ENCODE measurements at regions not wholly inside any gene's neighbourhood (a gene's known extent, or its start where the extent isn't known, plus 50 kb on each side); places are given as distances from the start of the nearest gene placed in this dataset.

DNA sequence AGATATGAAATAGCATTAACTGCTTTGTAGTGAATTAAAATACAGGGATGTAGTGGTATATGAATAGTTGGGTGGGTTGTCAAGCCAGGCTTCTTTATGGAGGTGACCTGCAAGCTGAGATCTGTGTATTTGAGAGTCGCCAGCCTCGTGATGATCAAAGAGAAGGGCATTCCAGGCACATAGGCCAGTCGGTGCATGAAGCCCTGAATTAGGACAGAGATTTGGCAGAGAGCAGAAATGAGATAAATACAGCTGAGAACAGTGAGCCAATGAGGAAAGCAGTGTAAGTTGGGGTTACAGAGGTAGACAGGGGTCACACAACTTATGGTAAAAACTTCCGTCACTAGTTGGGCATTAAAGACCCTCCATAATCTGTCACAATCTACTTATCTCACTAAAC lies 641.9 kb downstream of the OTOL1 start:
- DNase-seq (no peak), ATAC-seq (no peak)
- Histone ChIP-seq H3K9me2 (replicated peaks; ENCODE audit: low read length) (no peaks in the 10 kb centered on the region), H3K79me2 (ENCODE audit: low read length) (no peaks in the 10 kb centered on the region), H3K9me3 (ENCODE audit: low read length) (no peaks in the 10 kb centered on the region), H3K27me3 (ENCODE audit: low read length) (no peaks in the 10 kb centered on the region), H3F3A (ENCODE audit: low read length, unreplicated experiment) (no peaks in the 10 kb centered on the region), H2AFZ (ENCODE audit: low read length) (no peak overlapping the region), H3K4me1 (ENCODE audit: insufficient read depth, low read length) (peaks cover 28% of the 10 kb centered on the region), H3K4me3 (ENCODE audit: low read length) (no peak overlapping the region), H3K9ac (ENCODE audit: low read length) (no peak overlapping the region), H3K4me2 (ENCODE audit: low read length) (no peak overlapping the region), H4K20me1 (ENCODE audit: low read length) (no peaks in the 10 kb centered on the region), H3K27ac (ENCODE audit: low read length) (no peak overlapping the region), H3K36me3 (ENCODE audit: low read depth, low read length) (no peaks in the 10 kb centered on the region)
- intact Hi-C loops (cut with micrococcal nuclease), result no loop called here
- TF ChIP-seq, protein P1, sequence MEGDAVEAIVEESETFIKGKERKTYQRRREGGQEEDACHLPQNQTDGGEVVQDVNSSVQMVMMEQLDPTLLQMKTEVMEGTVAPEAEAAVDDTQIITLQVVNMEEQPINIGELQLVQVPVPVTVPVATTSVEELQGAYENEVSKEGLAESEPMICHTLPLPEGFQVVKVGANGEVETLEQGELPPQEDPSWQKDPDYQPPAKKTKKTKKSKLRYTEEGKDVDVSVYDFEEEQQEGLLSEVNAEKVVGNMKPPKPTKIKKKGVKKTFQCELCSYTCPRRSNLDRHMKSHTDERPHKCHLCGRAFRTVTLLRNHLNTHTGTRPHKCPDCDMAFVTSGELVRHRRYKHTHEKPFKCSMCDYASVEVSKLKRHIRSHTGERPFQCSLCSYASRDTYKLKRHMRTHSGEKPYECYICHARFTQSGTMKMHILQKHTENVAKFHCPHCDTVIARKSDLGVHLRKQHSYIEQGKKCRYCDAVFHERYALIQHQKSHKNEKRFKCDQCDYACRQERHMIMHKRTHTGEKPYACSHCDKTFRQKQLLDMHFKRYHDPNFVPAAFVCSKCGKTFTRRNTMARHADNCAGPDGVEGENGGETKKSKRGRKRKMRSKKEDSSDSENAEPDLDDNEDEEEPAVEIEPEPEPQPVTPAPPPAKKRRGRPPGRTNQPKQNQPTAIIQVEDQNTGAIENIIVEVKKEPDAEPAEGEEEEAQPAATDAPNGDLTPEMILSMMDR (conservative IDR thresholded peaks at IDR 0.05; ENCODE audit: low read depth, low read length), result no peak
- TF ChIP-seq EZH2phosphoT487 (IDR thresholded peaks at IDR 0.05; ENCODE audit: borderline replicate concordance, low read length) (no peak), EZH2 (IDR thresholded peaks at IDR 0.05; ENCODE audit: low read length, unreplicated experiment) (no peak)
- BruUV-seq (replicated peaks), result no TSS peak
- ChIA-PET CTCF (no interaction called here), POLR2A (ENCODE audit: unreplicated experiment) (interaction anchor here (0.7 kb wide), 1 partner anchor 73 kb away, joined by 3 read pairs; no protein-coding TSS in a partner anchor)

DNA sequence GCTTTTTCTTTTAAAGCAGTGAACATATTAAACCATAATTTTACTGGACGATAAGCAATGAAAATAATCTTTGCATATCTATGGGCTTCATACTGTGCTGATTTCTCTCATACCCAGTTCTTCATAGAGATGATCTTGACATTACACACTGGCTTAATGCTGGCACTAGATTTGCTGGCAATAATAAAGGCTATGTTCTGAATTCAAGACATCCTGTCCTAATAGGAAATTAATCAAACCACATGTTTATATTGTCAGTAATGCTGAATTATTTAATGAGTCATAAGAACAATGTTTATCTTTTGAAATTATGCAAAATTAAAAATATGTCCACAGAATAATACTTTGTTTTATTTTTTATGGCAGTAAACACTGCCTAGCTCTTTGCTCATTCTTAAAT lies 643.2 kb downstream of the OTOL1 start:
- Histone ChIP-seq H3K4me1 (ENCODE audit: insufficient read depth, low read length) (peaks cover 28% of the 10 kb centered on the region), H3K36me3 (ENCODE audit: low read depth, low read length) (no peaks in the 10 kb centered on the region), H3F3A (ENCODE audit: low read length, unreplicated experiment) (no peaks in the 10 kb centered on the region), H3K9me3 (ENCODE audit: low read length) (no peaks in the 10 kb centered on the region), H3K27me3 (ENCODE audit: low read length) (no peaks in the 10 kb centered on the region), H3K4me2 (ENCODE audit: low read length) (peak overlapping the region; percentile 22; the same call in 1 of the 2 replicates), H3K9me2 (replicated peaks; ENCODE audit: low read length) (no peaks in the 10 kb centered on the region), H3K4me3 (ENCODE audit: low read length) (no peak overlapping the region), H3K27ac (ENCODE audit: low read length) (no peak overlapping the region), H3K79me2 (ENCODE audit: low read length) (no peaks in the 10 kb centered on the region), H2AFZ (ENCODE audit: low read length) (no peak overlapping the region), H4K20me1 (ENCODE audit: low read length) (no peaks in the 10 kb centered on the region), H3K9ac (ENCODE audit: low read length) (no peak overlapping the region)
- ChIA-PET CTCF (no interaction called here), POLR2A (ENCODE audit: unreplicated experiment) (no interaction called here)
- intact Hi-C loops (cut with micrococcal nuclease), result loop anchor here (10.0 kb wide), 1 partner anchor 225 kb away; no protein-coding TSS in a partner anchor
- no TSS peak for BruUV-seq (replicated peaks)
- DNase-seq, result peak; percentile 24
- TF ChIP-seq EZH2phosphoT487 (IDR thresholded peaks at IDR 0.05; ENCODE audit: borderline replicate concordance, low read length) (no peak), EZH2 (IDR thresholded peaks at IDR 0.05; ENCODE audit: low read length, unreplicated experiment) (no peak)
- TF ChIP-seq, protein P1 (conservative IDR thresholded peaks at IDR 0.05; ENCODE audit: low read depth, low read length), result no peak
- ATAC-seq, result peak; percentile 61

DNA sequence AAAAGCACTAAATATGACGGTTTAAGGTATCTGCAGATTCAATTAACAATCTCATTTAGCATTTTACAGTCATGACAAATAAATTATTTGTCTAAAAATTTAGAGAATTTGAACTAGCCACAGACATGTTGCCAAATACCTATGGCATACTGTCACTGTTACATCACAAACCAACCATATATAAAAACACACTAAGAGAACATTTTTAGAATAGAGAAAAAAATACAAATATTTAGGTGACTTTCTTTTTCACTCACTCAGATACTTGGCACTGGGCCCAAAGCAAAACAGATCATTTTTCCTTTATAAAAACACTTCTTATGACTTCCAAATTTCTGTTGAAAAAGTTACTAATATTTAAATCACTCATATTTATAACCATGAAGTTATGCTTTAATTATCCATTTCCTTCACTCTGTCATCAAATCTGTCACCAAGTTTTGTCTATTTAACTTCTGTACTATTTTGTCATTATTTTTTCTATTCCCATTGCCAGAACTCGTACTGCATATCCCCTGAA lies 644.7 kb downstream of the OTOL1 start:
- Histone ChIP-seq H3K27me3 (ENCODE audit: low read length) (no peaks in the 10 kb centered on the region), H3K9me2 (replicated peaks; ENCODE audit: low read length) (no peaks in the 10 kb centered on the region), H3K79me2 (ENCODE audit: low read length) (no peaks in the 10 kb centered on the region), H3K9me3 (ENCODE audit: low read length) (no peaks in the 10 kb centered on the region), H3K9ac (ENCODE audit: low read length) (no peak overlapping the region), H3F3A (ENCODE audit: low read length, unreplicated experiment) (no peaks in the 10 kb centered on the region), H3K4me1 (ENCODE audit: insufficient read depth, low read length) (peaks cover 28% of the 10 kb centered on the region), H3K36me3 (ENCODE audit: low read depth, low read length) (no peaks in the 10 kb centered on the region), H4K20me1 (ENCODE audit: low read length) (no peaks in the 10 kb centered on the region), H2AFZ (ENCODE audit: low read length) (no peak overlapping the region), H3K4me2 (ENCODE audit: low read length) (peak overlapping the region; percentile 29), H3K4me3 (ENCODE audit: low read length) (no peak overlapping the region), H3K27ac (ENCODE audit: low read length) (no peak overlapping the region)
- ATAC-seq (peak; percentile 41), DNase-seq (peak; percentile 68)
- ChIA-PET CTCF (no interaction called here), POLR2A (ENCODE audit: unreplicated experiment) (no interaction called here)
- TF ChIP-seq EZH2phosphoT487 (IDR thresholded peaks at IDR 0.05; ENCODE audit: borderline replicate concordance, low read length) (no peak), EZH2 (IDR thresholded peaks at IDR 0.05; ENCODE audit: low read length, unreplicated experiment) (no peak)
- TF ChIP-seq, protein P1 (conservative IDR thresholded peaks at IDR 0.05; ENCODE audit: low read depth, low read length), result no peak
- BruUV-seq (replicated peaks), result no TSS peak
- intact Hi-C loops (cut with micrococcal nuclease), result loop anchor here (10.0 kb wide), 1 partner anchor 223 kb away; no protein-coding TSS in a partner anchor
